ENCODE measurements at regions not wholly inside any gene's neighbourhood (a gene's known extent, or its start where the extent isn't known, plus 50 kb on each side); places are given as distances from the start of the nearest gene placed in this dataset.
A peak's percentile ranks its signal among the peaks of the same experiment; 100 is the strongest.
"Not testable (repeated sequence)": the region's sequence is repeated elsewhere in the genome, so short reads cannot be mapped to it uniquely, and the experiment has no call there.

DNA sequence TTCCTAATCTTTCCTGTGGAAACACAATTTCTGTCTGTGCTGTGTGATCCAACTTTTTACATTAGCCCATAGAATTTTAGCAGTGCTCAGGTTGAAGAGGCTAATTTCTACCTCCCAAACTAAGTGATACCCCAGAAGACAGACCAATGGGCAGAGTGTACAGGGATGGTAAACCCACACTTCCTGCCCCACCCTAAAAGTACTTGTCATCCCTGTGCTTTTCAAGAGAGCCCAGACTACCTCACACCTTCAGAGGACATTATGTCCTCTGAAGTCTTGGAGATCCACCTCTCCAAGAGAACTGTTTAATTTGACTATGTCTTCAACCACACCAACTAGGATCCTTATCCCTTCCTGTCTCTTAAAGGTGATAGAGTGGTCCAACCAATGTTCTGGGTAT is 82.0 kb upstream of the ACSL1 start:
- no peak for DNase-seq (ENCODE audit: low spot score)

DNA sequence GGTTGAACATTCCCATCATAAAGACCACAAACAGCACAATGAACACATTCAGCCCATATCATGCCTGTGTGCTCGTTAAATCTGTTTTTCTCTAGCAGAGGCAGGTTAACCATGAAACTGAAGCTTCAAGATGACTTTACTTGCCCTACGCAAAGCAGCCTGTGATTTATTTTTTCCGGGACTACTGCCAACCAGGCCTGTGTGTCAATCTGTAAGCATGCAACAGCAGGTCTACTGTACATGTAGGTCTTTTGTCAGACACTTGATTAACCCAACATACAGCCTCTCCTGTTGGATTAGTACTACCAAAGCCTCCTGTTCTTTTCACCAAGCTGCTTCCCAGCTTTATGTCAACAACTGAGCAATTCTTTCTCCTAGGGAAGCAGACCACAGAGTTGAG is 85.5 kb upstream of the ACSL1 start:
- peak; percentile 25 for DNase-seq (ENCODE audit: low spot score)

- no peak for DNase-seq (ENCODE audit: low spot score)
Observed at GRCh38 chr4:184913356-184914143, 87.8 kb upstream of the ACSL1 start.

DNA sequence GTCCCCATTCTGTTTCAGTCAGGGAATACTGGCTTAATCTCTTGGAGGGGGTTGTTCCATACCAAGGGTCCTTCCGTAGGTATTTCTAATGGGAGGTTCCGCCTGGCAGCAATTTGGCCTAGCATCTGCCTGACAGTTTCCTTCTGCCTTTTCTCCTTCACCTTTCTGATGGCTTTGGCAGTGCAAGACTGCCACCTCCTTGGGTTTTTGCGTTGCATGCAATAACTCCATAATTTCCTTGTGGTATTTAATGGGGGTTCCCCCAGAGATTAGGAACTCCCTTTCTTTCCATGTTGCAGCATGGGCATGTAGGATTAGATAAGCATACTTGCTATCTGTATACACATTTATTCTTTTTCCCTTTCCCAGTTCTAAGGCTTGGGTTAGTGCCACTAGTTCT is 93.0 kb upstream of the ACSL1 start:
- DNase-seq (ENCODE audit: low spot score): not testable (repeated sequence)

GRCh38 chr4:184921456-184921855 is 95.7 kb upstream of the ACSL1 start:
- no peak for DNase-seq (ENCODE audit: low spot score)

DNA sequence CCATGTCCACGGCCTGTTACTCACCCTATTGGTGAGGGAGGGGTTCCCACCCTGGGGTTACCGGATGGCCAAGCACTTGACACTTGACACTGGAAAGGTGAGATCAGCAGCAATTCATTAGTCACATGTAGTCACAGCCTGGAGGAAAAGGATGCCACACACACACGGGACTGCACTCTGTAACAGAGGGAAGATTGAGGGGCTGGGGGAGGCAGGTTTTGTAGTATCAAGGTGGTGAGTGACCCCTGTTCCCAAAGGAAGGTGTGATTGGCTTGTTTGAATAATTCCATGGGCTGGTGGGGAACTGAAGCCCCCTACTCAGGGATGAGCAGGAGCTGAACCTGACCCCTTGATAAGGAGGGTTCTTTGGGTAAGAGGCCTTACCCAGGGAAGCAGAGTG is 96.0 kb upstream of the HELT start:
- DNase-seq (ENCODE audit: low spot score): no peak

- no peak for DNase-seq (ENCODE audit: low spot score)
Observed at GRCh38 chr4:184924516-184924915, 93.8 kb upstream of the HELT start.

GRCh38 chr4:184929476-184929875 is 88.8 kb upstream of the HELT start:
- no peak for DNase-seq (ENCODE audit: low spot score)

DNA sequence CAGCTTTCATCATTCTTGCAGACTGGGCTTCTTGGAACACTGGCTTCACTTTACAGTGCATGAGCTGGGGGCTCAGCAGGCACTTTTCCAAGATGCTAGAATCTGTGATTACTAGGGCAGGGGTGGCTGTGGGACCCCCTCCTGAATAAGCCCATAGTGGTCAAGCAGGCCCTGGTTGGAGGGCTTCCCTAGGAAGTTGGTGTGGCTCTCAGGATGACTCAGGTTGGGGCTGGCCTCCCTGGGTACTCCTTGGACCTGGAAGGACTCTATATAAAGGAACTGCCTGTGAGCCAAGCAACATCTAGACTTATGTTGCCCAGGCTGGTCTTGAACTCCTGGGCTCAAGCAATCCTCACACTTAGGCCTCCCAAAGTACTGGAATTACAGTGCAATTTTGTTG is 88.3 kb upstream of the HELT start:
- no peak for DNase-seq (ENCODE audit: low spot score)

- no peak for DNase-seq (ENCODE audit: low spot score)
Observed at GRCh38 chr4:184932343-184932742, 85.9 kb upstream of the HELT start.

DNA sequence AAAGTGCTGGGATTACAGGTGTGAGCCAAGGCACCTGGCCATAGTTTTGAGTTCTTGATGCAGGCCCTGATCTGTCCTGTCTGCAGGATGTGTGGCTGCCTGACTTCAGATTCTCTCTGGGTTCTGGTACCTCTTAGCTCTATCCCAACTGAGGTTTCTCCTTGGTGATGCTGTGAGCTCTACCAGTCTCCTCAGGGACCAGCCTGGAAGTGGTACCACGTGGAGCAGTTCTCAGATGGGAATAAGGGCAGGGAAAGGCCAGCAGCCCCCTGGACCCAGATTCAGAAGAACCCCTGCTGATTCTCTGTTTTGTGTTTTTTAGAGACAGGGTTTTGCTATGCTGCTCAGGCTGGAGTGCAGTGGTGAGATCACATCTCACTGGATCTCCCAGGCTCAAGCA is 85.0 kb upstream of the HELT start:
- no peak for DNase-seq (ENCODE audit: low spot score)

DNA sequence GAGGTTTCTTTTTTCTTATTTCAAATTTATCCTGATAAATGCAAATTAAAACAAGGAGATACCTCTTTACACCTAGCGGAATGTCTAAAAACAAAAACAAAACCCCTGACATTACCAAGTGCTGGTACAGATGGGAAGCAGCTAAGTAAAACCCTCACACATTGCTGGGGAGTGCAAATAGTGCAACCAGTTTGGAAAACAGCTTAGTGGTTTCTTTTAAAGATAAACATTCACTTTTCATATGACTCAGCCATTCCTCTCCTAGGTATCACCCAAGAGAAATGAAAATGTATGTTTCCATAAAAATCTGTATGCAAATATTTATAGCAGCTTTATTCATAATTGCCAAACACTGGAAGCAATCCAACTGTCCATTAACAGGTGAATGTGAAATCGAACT is 84.1 kb upstream of the HELT start:
- no peak for DNase-seq (ENCODE audit: low spot score)

DNA sequence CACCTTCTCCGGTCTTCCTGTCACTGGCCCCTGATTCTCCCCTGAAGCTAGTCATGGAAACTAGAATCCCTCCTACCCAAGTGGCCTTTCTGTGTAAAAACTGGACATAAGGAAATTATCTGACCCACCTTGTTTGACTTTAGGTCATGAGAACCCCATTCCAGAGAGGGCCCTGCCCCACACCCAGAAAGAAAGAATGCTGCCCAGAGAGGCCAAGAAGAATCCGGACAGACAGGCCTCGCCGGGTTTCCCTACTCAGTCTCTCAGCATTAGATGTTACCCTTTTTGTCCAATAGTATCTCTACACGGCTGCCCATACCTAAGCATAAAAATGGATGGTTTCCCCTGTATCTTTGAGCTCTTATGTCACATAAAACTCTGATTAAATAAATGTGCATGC is 83.3 kb upstream of the HELT start:
- DNase-seq (ENCODE audit: low spot score): no peak

DNA sequence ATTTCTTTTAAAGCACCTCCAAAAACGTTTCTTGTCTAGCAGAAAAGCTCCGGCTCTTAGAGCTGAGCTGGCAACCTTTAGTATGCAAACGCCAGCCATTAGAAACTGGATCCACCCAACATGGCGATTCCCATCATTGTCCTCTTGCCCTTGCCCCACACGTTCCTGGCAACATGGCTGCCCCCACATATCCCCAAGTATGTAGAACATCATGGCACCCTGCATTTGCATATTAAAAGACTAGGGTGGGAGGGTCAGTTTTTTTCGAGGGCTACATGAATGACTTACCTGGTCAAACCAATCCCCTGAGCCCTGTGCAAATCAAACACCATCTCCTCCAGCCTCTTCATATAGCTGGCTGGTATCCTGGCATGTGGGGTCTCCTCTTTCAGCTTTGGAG is 82.2 kb upstream of the HELT start:
- no peak for DNase-seq (ENCODE audit: low spot score)

- DNase-seq (ENCODE audit: low spot score): peak; percentile 25
Observed at GRCh38 chr4:184937030-184937710, 81.1 kb upstream of the HELT start.

DNA sequence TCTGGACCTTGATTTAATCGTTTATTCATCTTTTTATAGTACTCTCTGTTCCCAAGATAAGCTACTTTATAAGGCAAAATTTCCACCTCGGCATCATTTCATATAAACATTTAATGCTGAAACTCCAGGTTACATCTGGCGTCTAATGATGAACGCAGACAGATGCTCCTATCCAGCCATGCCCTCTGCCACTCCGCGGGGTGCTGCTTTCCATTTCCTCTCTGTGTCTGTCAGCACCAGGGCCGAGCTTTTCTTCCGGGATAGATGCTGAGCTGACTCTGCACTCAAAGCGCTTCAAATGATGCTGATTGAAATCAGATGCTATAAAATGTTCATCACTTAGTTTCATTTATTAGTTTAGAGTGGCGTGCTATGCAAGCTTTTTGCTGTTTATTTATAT is 80.5 kb upstream of the HELT start:
- peak; percentile 26 for DNase-seq (ENCODE audit: low spot score)

DNA sequence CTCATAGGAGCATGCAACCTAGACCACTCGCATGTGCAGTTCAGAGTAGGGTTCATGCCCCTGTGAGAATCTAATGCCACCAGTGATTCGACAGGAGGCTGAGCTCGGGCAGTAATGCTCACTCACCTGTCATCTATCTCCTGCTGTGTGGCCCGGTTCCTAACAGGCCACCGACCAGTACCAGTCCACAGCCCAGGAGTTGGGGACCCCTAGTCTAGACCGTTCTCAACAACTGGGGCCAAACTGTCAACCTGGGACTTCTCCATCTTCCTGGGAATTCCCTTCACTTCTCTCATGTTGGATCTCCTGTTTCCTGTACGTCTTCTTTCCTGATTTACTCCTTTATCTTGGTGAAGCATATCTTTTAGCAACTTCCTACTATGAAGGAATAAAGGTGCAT is 79.4 kb upstream of the HELT start:
- no peak for DNase-seq (ENCODE audit: low spot score)

DNA sequence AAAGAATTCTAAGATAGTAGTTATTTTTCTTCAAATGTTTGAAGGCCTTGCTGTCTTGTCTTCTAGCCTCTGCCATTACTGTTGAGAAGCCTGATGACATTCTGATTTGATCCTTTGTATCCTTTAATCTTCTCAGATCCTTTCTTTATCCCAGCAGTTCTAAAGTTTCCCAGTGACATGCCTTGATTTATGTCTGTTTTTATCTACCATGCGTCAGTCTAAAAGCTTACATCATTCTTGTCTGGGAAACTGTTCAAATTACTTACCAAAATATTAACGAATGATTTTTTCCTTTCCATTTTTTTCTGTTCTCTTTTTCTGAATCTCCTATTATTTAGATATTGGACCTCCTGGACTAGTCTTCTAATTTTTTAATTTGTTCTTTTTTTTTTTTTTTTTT is 78.3 kb upstream of the HELT start:
- DNase-seq (ENCODE audit: low spot score): no peak

DNA sequence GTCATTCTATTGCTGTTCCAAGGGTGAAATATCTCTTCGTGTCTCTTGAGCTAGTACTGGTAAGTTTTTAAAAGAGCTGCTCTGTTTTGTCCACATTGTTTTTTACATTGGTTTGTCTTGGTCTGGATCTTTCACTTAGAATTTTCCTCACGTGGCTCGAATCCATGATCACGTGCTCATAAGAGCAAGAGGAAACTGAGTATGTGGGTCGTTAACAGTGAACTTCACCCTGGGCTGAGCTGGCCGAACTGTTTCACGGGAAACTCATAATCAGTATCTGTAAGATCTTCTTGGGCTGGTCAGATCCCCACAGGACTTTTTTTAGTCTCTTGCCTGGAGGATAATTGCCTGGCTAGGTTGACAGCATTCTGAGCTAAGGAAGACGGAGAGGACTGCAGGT is 77.8 kb upstream of the HELT start:
- no peak for DNase-seq (ENCODE audit: low spot score)

DNA sequence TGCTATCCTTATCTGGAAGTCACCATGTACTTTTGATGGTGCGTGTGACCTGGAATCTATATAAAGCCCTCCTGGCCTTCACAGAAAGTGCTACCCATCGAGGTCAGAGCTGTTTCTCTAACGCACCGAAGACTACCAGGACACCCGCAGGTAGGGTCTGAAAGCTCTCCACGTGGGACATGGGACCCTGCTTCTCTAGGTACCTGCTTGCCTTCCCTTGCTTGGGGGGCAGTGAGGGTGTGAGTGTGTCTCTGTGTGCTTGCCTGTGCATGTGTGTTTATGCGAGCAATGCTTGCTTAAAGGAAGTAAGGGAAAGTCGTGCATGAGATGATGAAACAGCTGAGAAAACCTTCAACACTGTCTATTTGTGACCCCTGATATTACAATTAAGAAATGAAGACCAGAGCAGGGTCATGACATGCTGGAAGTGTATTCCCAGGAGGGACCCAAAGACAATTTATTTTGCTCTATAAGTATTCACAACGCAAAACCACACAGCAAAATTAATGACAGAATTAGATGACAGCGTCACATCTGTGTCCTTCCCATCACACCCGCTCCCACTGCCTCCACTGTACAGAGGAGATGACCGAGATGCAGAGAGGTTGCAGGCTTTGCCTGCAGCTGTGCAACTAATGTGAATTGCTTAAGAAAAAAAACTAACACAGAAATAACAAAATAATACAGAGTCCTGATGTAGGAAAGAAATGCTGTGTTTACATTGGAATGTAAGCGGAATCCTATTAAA is 76.4 kb upstream of the HELT start:
- DNase-seq (ENCODE audit: low spot score): no peak

- DNase-seq (ENCODE audit: low spot score): no peak
Observed at GRCh38 chr4:184942444-184943425, 75.6 kb upstream of the HELT start.

GRCh38 chr4:184949020-184949419 is 69.3 kb upstream of the HELT start:
- DNase-seq (ENCODE audit: low spot score): no peak
